ENCODE measurements at regions not wholly inside any gene's neighbourhood (a gene's known extent, or its start where the extent isn't known, plus 50 kb on each side); places are given as distances from the start of the nearest gene placed in this dataset.

DNA sequence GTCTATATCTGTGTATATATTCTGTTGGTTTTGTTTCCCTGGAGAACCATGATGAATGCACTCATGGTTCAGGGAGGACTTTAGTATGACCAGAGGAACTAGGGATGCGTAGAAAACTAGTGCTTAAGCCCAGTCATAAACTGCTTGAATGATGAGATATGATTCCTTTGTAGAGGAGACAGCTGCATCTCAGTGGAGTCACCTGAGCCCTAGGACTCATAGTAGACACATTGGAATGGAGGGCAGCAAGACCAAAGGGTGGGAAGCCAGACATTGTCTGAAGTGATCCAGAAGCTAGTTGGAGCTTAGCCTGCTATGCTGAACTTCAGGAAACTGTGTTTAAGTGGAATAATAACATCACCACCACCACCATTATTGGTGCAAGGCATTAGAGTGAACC lies 89.5 kb upstream of the SPATA13 start:
- no CpG with 5 or more reads among the region's 1 CpG for WGBS (ENCODE audit: extremely low coverage, insufficient read length, low lambda C conversion rate)
- no peak overlapping the region for H4K5ac ChIP-seq (ENCODE audit: insufficient read length, low read depth, low read length)
- no peak overlapping the region for H2BK120ac ChIP-seq (ENCODE audit: low read depth, low read length, poor library complexity, severe bottlenecking)
- H2BK5ac ChIP-seq (ENCODE audit: insufficient read length, low read length), result no peak overlapping the region
- H3K4me1 ChIP-seq (ENCODE audit: insufficient read depth, low read length), result peaks cover 6% of the 10 kb centered on the region; the same call in 1 of the 2 replicates
- H2AK5ac ChIP-seq (ENCODE audit: insufficient read length, low read length), result no peak overlapping the region
- no peak overlapping the region for H3K4me2 ChIP-seq (ENCODE audit: insufficient read depth, insufficient read length, low read length)
- H3T11ph ChIP-seq (ENCODE audit: low read length), result no peak overlapping the region
- no peak overlapping the region for H3K56ac ChIP-seq (ENCODE audit: insufficient read length, low read depth, low read length)
- H3K9me3 ChIP-seq (ENCODE audit: control insufficient read depth, low read depth, low read length), result no peaks in the 10 kb centered on the region
- H3K18ac ChIP-seq (ENCODE audit: insufficient read length, low read depth, low read length), result no peak overlapping the region
- Mint-ChIP-seq H3K9me3 (no peaks in the 10 kb centered on the region), H3K4me3 (no peak overlapping the region), H3K36me3 (ENCODE audit: insufficient read depth in 1 of 3, low read depth in 3 of 3) (no peaks in the 10 kb centered on the region), H3K4me1 (peaks cover 17 to 18% of the 10 kb centered on the region in 2 experiments), H3K27ac (no peak overlapping the region), H3K27me3 (ENCODE audit: low read depth) (peaks cover 3% of the 10 kb centered on the region; the same call in 1 of the 2 replicates)
- H3K4ac ChIP-seq (ENCODE audit: low read depth, low read length), result no peak overlapping the region
- H3K27ac ChIP-seq (ENCODE audit: insufficient read length, low read depth, low read length), result no peak overlapping the region
- no peak overlapping the region for H4K91ac ChIP-seq (ENCODE audit: insufficient read length, low read depth, low read length)
- H2BK20ac ChIP-seq (ENCODE audit: low read depth, low read length, poor library complexity, severe bottlenecking), result no peak overlapping the region
- no peak overlapping the region for H4K8ac ChIP-seq (replicated peaks; ENCODE audit: insufficient read length, low read depth, low read length)
- no peaks in the 10 kb centered on the region for H3K79me1 ChIP-seq (ENCODE audit: insufficient read depth, low read depth, low read length, poor library complexity, severe bottlenecking)
- TF ChIP-seq, protein P1, sequence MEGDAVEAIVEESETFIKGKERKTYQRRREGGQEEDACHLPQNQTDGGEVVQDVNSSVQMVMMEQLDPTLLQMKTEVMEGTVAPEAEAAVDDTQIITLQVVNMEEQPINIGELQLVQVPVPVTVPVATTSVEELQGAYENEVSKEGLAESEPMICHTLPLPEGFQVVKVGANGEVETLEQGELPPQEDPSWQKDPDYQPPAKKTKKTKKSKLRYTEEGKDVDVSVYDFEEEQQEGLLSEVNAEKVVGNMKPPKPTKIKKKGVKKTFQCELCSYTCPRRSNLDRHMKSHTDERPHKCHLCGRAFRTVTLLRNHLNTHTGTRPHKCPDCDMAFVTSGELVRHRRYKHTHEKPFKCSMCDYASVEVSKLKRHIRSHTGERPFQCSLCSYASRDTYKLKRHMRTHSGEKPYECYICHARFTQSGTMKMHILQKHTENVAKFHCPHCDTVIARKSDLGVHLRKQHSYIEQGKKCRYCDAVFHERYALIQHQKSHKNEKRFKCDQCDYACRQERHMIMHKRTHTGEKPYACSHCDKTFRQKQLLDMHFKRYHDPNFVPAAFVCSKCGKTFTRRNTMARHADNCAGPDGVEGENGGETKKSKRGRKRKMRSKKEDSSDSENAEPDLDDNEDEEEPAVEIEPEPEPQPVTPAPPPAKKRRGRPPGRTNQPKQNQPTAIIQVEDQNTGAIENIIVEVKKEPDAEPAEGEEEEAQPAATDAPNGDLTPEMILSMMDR (conservative IDR thresholded peaks at IDR 0.05), result no peak
- no peak overlapping the region for H2AFZ ChIP-seq (ENCODE audit: low read length)
- no peak overlapping the region for H2BK12ac ChIP-seq (ENCODE audit: insufficient read length, low read depth, low read length)
- no peak overlapping the region for H3K9ac ChIP-seq (ENCODE audit: extremely low read depth, insufficient read length, low read length)
- DNase-seq, result no peak
- no peak overlapping the region for H2BK15ac ChIP-seq (ENCODE audit: low read depth, low read length)
- no peak overlapping the region for H3K14ac ChIP-seq (ENCODE audit: insufficient read depth, low read length)
- H3K23me2 ChIP-seq (ENCODE audit: insufficient read length, low read depth, low read length, poor library complexity, severe bottlenecking), result no peaks in the 10 kb centered on the region
- no peak overlapping the region for H3K23ac ChIP-seq (ENCODE audit: insufficient read length, low read depth, low read length)
- H3K79me2 ChIP-seq (ENCODE audit: insufficient read depth, low read length), result no peaks in the 10 kb centered on the region
- H3K27me3 ChIP-seq (ENCODE audit: insufficient read depth, low read length), result no peaks in the 10 kb centered on the region
- no peaks in the 10 kb centered on the region for H4K20me1 ChIP-seq (ENCODE audit: control insufficient read depth, insufficient read depth, insufficient read length)
